ENCODE measurements at regions not wholly inside any gene's neighbourhood (a gene's known extent, or its start where the extent isn't known, plus 50 kb on each side); places are given as distances from the start of the nearest gene placed in this dataset.

DNA sequence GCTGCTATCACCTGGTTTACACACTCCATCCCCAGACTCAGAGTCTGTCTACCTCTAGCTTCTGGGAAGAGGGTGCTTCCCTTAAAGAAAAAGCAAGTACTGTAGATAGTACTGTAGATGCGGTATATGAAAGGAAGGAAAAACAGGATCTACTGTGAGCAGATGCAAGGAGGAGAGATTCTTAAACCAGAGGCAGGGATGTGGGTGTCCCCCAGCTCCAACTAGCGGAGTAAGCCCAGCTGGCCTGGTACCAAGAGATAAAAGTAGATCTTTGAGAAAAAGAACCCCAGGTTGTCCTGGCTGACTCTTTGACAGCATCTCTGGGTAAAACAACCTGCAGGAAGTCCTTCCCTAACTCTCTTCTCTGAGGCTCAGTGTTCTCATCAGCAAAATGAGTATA, 523.7 kb upstream of the PROK2 start:
- no peak for DNase-seq (ENCODE audit: low spot score)
- Histone ChIP-seq H3K4me3 (no peak overlapping the region), H3K27ac (no peak overlapping the region), H3K9me2 (replicated peaks; ENCODE audit: insufficient read depth) (no peaks in the 10 kb centered on the region), H2AFZ (no peak overlapping the region), H3K79me2 (no peaks in the 10 kb centered on the region), H3K4me1 (ENCODE audit: insufficient read depth) (peaks cover 23% of the 10 kb centered on the region), H3K4me2 (no peak overlapping the region), H3K36me3 (replicated peaks; ENCODE audit: insufficient read depth, low read depth) (no peaks in the 10 kb centered on the region), H4K20me1 (ENCODE audit: insufficient read depth, poor library complexity, severe bottlenecking) (no peaks in the 10 kb centered on the region), H3K27me3 (no peaks in the 10 kb centered on the region), H3K9me3 (ENCODE audit: low read depth) (no peaks in the 10 kb centered on the region)
- 85% methylated on average over 2 of the region's 2 CpGs for WGBS (ENCODE audit: low lambda C conversion rate, missing lambda C conversion rate)
- no peak for TF ChIP-seq EZH2phosphoT487 (IDR thresholded peaks at IDR 0.05; ENCODE audit: low read depth, severe bottlenecking, unreplicated experiment)
- TF ChIP-seq, protein P1, sequence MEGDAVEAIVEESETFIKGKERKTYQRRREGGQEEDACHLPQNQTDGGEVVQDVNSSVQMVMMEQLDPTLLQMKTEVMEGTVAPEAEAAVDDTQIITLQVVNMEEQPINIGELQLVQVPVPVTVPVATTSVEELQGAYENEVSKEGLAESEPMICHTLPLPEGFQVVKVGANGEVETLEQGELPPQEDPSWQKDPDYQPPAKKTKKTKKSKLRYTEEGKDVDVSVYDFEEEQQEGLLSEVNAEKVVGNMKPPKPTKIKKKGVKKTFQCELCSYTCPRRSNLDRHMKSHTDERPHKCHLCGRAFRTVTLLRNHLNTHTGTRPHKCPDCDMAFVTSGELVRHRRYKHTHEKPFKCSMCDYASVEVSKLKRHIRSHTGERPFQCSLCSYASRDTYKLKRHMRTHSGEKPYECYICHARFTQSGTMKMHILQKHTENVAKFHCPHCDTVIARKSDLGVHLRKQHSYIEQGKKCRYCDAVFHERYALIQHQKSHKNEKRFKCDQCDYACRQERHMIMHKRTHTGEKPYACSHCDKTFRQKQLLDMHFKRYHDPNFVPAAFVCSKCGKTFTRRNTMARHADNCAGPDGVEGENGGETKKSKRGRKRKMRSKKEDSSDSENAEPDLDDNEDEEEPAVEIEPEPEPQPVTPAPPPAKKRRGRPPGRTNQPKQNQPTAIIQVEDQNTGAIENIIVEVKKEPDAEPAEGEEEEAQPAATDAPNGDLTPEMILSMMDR (IDR thresholded peaks at IDR 0.05; ENCODE audit: poor library complexity): no peak
- TF ChIP-seq EZH2 (IDR thresholded peaks at IDR 0.05; ENCODE audit: borderline replicate concordance): no peak

GRCh38 chr3:72307438-72308115, 522.6 kb upstream of the PROK2 start:
- Histone ChIP-seq H3K4me1 (ENCODE audit: insufficient read depth) (peaks cover 23% of the 10 kb centered on the region), H4K20me1 (ENCODE audit: insufficient read depth, poor library complexity, severe bottlenecking) (no peaks in the 10 kb centered on the region), H3K27me3 (no peaks in the 10 kb centered on the region), H3K9me2 (replicated peaks; ENCODE audit: insufficient read depth) (no peaks in the 10 kb centered on the region), H3K4me2 (no peak overlapping the region), H3K79me2 (no peaks in the 10 kb centered on the region), H3K9me3 (ENCODE audit: low read depth) (no peaks in the 10 kb centered on the region), H2AFZ (no peak overlapping the region), H3K27ac (peak overlapping the region; percentile 61), H3K36me3 (replicated peaks; ENCODE audit: insufficient read depth, low read depth) (no peaks in the 10 kb centered on the region), H3K4me3 (no peak overlapping the region)
- WGBS (ENCODE audit: low lambda C conversion rate, missing lambda C conversion rate): 61% methylated on average over 7 of the region's 7 CpGs
- TF ChIP-seq, protein P1 (IDR thresholded peaks at IDR 0.05; ENCODE audit: poor library complexity): no peak
- TF ChIP-seq EZH2 (IDR thresholded peaks at IDR 0.05; ENCODE audit: borderline replicate concordance) (no peak), EZH2phosphoT487 (IDR thresholded peaks at IDR 0.05; ENCODE audit: low read depth, severe bottlenecking, unreplicated experiment) (no peak)
- no peak for DNase-seq (ENCODE audit: low spot score)

DNA sequence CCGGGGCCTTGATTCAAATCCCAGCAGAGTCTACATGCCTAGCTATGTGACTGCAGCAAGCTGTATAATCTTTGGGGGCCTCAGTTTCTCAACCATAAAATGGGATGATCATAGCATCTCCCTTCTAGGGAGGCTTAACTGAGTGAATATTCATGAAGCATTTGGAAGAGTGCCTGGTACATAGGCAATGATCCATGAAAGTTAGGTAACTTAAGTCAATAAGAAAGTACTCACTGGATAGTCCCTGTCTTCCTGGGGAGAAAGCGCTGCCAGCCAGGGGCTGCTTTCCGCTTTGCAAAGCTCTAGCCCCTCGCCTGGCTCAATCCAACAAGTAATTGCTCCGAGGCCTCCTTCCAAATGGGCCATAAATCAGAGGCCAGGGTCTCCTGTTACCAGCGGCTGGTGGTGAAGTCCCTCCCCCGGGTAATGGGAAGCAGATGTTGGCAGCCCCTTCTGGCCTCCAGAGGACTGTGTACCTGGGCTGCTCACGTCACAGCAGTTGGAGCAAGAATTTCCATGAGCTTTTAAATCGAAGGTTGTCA, 521.9 kb upstream of the PROK2 start:
- Histone ChIP-seq H2AFZ (no peak overlapping the region), H3K79me2 (no peaks in the 10 kb centered on the region), H3K4me1 (ENCODE audit: insufficient read depth) (peaks cover 23% of the 10 kb centered on the region), H3K4me3 (no peak overlapping the region), H3K36me3 (replicated peaks; ENCODE audit: insufficient read depth, low read depth) (no peaks in the 10 kb centered on the region), H3K4me2 (no peak overlapping the region), H3K27me3 (no peaks in the 10 kb centered on the region), H4K20me1 (ENCODE audit: insufficient read depth, poor library complexity, severe bottlenecking) (no peaks in the 10 kb centered on the region), H3K27ac (peak overlapping the region; percentile 61), H3K9me3 (ENCODE audit: low read depth) (no peaks in the 10 kb centered on the region), H3K9me2 (replicated peaks; ENCODE audit: insufficient read depth) (no peaks in the 10 kb centered on the region)
- no peak for TF ChIP-seq EZH2phosphoT487 (IDR thresholded peaks at IDR 0.05; ENCODE audit: low read depth, severe bottlenecking, unreplicated experiment)
- TF ChIP-seq, protein P1 (IDR thresholded peaks at IDR 0.05; ENCODE audit: poor library complexity): no peak
- no peak for TF ChIP-seq EZH2 (IDR thresholded peaks at IDR 0.05; ENCODE audit: borderline replicate concordance)
- 41% methylated on average over 9 of the region's 9 CpGs for WGBS (ENCODE audit: low lambda C conversion rate, missing lambda C conversion rate)
- peak; percentile 78 for DNase-seq (ENCODE audit: low spot score)

Measured in hepatocyte (in vitro differentiated cells).